GM21367 (cell line): ENCODE measurements at regions not wholly inside any gene's neighbourhood (a gene's known extent, or its start where the extent isn't known, plus 50 kb on each side); places are given as distances from the start of the nearest gene placed in this dataset.
"Not testable (repeated sequence)": the region's sequence is repeated elsewhere in the genome, so short reads cannot be mapped to it uniquely, and the experiment has no call there.

Experiments used
- ATAC-seq: cut with Tn5 transposase; IDR thresholded peaks from one replicate; pipeline ENCODE4 v1.9.1; 2021; ENCODE audit not compliant: unreplicated experiment

GRCh38 chr6:155828989-155829388 is 373.4 kb upstream of the NOX3 start:
- no peak for ATAC-seq

GRCh38 chr6:155818698-155819097 is 363.1 kb upstream of the NOX3 start:
- ATAC-seq, result no peak

GRCh38 chr6:155813548-155813947 is 357.9 kb upstream of the NOX3 start:
- ATAC-seq, result no peak

- no peak for ATAC-seq
Measured at GRCh38 chr6:155807243-155807642, 351.6 kb upstream of the NOX3 start.

GRCh38 chr6:155801046-155801445 is 345.4 kb upstream of the NOX3 start:
- ATAC-seq, result no peak

GRCh38 chr6:155798876-155799275 is 343.2 kb upstream of the NOX3 start:
- ATAC-seq, result not testable (repeated sequence)

GRCh38 chr6:155795173-155795796 is 339.6 kb upstream of the NOX3 start:
- ATAC-seq, result no peak

GRCh38 chr6:155791891-155792290 is 336.3 kb upstream of the NOX3 start:
- no peak for ATAC-seq

- ATAC-seq, result no peak
Measured at GRCh38 chr6:155791186-155791585, 335.5 kb upstream of the NOX3 start.

- ATAC-seq, result no peak
Measured at GRCh38 chr6:155787168-155787567, 331.5 kb upstream of the NOX3 start.

GRCh38 chr6:155786528-155786927 is 330.9 kb upstream of the NOX3 start:
- no peak for ATAC-seq

GRCh38 chr6:155782739-155783459 is 327.3 kb upstream of the NOX3 start:
- no peak for ATAC-seq

- no peak for ATAC-seq
Measured at GRCh38 chr6:155782320-155782731, 326.7 kb upstream of the NOX3 start.

GRCh38 chr6:155779456-155779855 is 323.8 kb upstream of the NOX3 start:
- ATAC-seq, result no peak

GRCh38 chr6:155778336-155778735 is 322.7 kb upstream of the NOX3 start:
- ATAC-seq, result no peak

- ATAC-seq, result no peak
Measured at GRCh38 chr6:155771822-155772221, 316.2 kb upstream of the NOX3 start.

GRCh38 chr6:155770856-155771255 is 315.2 kb upstream of the NOX3 start:
- no peak for ATAC-seq

- no peak for ATAC-seq
Measured at GRCh38 chr6:155770313-155770712, 314.7 kb upstream of the NOX3 start.

GRCh38 chr6:155765275-155766194 is 309.9 kb upstream of the NOX3 start:
- no peak for ATAC-seq

GRCh38 chr6:155762649-155763048 is 307.0 kb upstream of the NOX3 start:
- ATAC-seq, result no peak

GRCh38 chr6:155755452-155755851 is 299.8 kb upstream of the NOX3 start:
- no peak for ATAC-seq

GRCh38 chr6:155748778-155749177 is 293.1 kb upstream of the NOX3 start:
- ATAC-seq, result not testable (repeated sequence)
